ENCODE measurements at regions not wholly inside any gene's neighbourhood (a gene's known extent, or its start where the extent isn't known, plus 50 kb on each side); places are given as distances from the start of the nearest gene placed in this dataset.

DNA sequence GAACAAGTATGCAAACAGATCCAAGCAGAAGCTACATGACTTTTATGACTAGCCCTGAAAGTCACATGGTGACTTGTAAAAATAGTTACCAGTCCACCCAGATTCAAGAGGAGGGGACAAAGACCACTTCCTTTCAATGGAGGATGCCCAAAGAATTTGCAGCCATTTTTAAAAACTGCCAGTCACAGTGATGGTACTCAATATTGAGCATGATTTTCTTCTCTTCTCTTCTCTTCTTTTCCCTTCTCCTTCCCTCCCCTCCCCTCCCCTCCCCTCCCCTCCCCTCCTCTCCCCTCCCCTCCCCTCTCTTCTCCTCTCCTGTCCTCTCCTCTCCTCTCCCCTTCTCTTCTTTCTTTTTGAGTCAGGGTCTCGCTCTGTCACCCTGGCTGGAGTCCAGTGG is 286.9 kb downstream of the PARP8 start:
- no peak overlapping the region for H3K4me3 ChIP-seq
- no peaks in the 10 kb centered on the region for H3K9me3 ChIP-seq (ENCODE audit: low read depth)
- H3K9me2 ChIP-seq (replicated peaks; ENCODE audit: insufficient read depth) = no peaks in the 10 kb centered on the region
- H3K36me3 ChIP-seq (replicated peaks; ENCODE audit: insufficient read depth, low read depth) = no peaks in the 10 kb centered on the region
- WGBS (ENCODE audit: low lambda C conversion rate, missing lambda C conversion rate) = 100% methylated on average over 1 of the region's 1 CpG
- peaks cover 4% of the 10 kb centered on the region for H3K27me3 ChIP-seq
- no peak for TF ChIP-seq EZH2phosphoT487 (IDR thresholded peaks at IDR 0.05; ENCODE audit: low read depth, severe bottlenecking, unreplicated experiment)
- TF ChIP-seq, protein P1, sequence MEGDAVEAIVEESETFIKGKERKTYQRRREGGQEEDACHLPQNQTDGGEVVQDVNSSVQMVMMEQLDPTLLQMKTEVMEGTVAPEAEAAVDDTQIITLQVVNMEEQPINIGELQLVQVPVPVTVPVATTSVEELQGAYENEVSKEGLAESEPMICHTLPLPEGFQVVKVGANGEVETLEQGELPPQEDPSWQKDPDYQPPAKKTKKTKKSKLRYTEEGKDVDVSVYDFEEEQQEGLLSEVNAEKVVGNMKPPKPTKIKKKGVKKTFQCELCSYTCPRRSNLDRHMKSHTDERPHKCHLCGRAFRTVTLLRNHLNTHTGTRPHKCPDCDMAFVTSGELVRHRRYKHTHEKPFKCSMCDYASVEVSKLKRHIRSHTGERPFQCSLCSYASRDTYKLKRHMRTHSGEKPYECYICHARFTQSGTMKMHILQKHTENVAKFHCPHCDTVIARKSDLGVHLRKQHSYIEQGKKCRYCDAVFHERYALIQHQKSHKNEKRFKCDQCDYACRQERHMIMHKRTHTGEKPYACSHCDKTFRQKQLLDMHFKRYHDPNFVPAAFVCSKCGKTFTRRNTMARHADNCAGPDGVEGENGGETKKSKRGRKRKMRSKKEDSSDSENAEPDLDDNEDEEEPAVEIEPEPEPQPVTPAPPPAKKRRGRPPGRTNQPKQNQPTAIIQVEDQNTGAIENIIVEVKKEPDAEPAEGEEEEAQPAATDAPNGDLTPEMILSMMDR (IDR thresholded peaks at IDR 0.05; ENCODE audit: poor library complexity) = no peak
- no peak for TF ChIP-seq EZH2 (IDR thresholded peaks at IDR 0.05; ENCODE audit: borderline replicate concordance)
- no peak overlapping the region for H2AFZ ChIP-seq
- no peaks in the 10 kb centered on the region for H3K79me2 ChIP-seq
- DNase-seq (ENCODE audit: low spot score) = no peak
- no peaks in the 10 kb centered on the region for H4K20me1 ChIP-seq (ENCODE audit: insufficient read depth, poor library complexity, severe bottlenecking)
- H3K4me1 ChIP-seq (ENCODE audit: insufficient read depth) = no peaks in the 10 kb centered on the region
- no peak overlapping the region for H3K27ac ChIP-seq
- no peak overlapping the region for H3K4me2 ChIP-seq

DNA sequence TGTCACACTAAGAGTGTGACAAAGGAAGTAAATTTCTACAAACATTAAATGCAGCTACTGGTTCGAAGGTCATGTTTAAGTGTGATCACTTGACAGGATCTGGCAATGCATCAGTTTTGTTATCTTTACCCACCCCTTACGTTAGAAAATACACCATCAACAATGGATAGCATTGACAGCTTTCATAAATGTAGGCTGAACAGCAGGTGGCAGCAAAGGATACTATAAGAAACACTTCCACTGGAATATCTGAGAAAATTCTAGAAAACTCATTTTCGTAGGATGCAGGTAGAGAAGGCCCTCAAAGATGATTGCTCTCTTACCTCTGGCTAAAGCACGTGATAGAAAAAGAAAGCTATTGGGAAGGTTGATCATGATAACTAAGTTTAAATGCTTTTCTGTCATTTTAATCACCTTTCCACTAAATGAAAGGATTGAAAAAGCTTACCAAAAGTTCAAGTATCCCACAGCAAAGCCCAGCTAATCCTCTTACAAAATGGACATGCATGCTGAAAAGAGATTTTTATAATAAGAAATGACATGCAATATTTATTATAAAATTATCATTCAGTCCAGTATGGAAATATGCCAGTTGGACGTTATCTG is 292.5 kb downstream of the PARP8 start:
- Histone ChIP-seq H3K9me3 (ENCODE audit: low read depth) (no peaks in the 10 kb centered on the region), H3K79me2 (no peaks in the 10 kb centered on the region), H3K27ac (no peak overlapping the region), H2AFZ (no peak overlapping the region), H3K36me3 (replicated peaks; ENCODE audit: insufficient read depth, low read depth) (no peaks in the 10 kb centered on the region), H3K4me2 (no peak overlapping the region), H3K27me3 (peaks cover under 1% of the 10 kb centered on the region), H3K9me2 (replicated peaks; ENCODE audit: insufficient read depth) (no peaks in the 10 kb centered on the region), H3K4me3 (no peak overlapping the region), H3K4me1 (ENCODE audit: insufficient read depth) (peaks cover 2% of the 10 kb centered on the region), H4K20me1 (ENCODE audit: insufficient read depth, poor library complexity, severe bottlenecking) (no peaks in the 10 kb centered on the region)
- TF ChIP-seq, protein P1 (IDR thresholded peaks at IDR 0.05; ENCODE audit: poor library complexity) = peak; percentile 74
- TF ChIP-seq EZH2phosphoT487 (IDR thresholded peaks at IDR 0.05; ENCODE audit: low read depth, severe bottlenecking, unreplicated experiment) = no peak
- DNase-seq (ENCODE audit: low spot score) = peak; percentile 74
- 53% methylated on average over 5 of the region's 5 CpGs for WGBS (ENCODE audit: low lambda C conversion rate, missing lambda C conversion rate)

DNA sequence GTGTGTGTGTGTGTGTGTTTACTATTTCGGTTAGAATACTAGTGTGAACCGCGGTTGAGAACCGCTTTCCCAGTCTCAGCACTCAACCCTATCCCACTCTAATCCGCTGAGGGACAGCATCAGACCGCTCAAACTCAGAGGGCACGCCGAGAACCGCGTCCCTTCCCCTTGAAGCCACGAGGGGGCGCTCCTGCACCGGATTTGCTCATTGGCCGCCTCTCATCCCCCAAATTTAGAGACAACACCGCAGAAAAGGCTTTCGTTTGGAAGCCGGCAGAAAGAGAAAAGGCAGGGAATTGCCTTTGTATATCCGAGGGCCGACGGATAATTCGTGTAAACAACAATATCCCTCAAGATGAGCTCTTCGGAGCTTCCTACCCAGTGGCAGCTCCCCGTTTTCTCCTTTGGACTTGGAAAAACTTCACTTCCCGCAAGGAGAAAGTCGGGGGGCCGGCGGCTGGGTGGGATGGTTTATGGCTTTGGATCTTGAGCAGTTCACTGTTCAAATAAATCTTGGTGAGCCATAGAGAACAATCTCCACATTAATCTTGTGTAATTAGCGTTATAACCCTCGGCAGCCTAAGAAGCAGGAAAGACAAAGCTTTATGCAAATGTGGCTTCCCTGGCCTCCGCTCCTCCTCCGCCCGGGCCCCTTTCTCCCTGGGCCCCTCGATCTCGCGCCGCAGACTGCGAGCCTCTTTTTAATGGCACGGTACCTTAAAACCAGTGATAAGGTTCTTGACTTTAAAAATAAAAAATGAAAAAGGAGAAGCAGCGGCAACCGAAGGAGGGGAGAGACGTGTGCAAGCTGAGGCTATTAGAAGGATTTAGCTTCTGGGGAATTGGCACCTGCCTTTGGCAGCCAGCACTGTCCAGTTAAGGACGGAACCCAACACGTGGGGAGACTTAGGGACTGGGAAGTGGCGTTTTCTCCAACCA is 296.8 kb downstream of the PARP8 start:
- peaks cover 9% of the 10 kb centered on the region for H3K79me2 ChIP-seq
- no peaks in the 10 kb centered on the region for H3K9me3 ChIP-seq (ENCODE audit: low read depth)
- peak overlapping the region; percentile 64 for H2AFZ ChIP-seq
- H3K27ac ChIP-seq = peak overlapping the region; percentile 90
- H3K4me1 ChIP-seq (ENCODE audit: insufficient read depth) = peaks cover 3% of the 10 kb centered on the region
- H3K4me2 ChIP-seq = peak overlapping the region; percentile 92
- H4K20me1 ChIP-seq (ENCODE audit: insufficient read depth, poor library complexity, severe bottlenecking) = no peaks in the 10 kb centered on the region
- H3K27me3 ChIP-seq = peaks cover 43% of the 10 kb centered on the region
- H3K36me3 ChIP-seq (replicated peaks; ENCODE audit: insufficient read depth, low read depth) = no peaks in the 10 kb centered on the region
- no peak for TF ChIP-seq EZH2phosphoT487 (IDR thresholded peaks at IDR 0.05; ENCODE audit: low read depth, severe bottlenecking, unreplicated experiment)
- TF ChIP-seq, protein P1 (IDR thresholded peaks at IDR 0.05; ENCODE audit: poor library complexity) = peak; percentile 99
- DNase-seq (ENCODE audit: low spot score) = peak; percentile 86
- peak overlapping the region; percentile 64 for H3K4me3 ChIP-seq
- 1% methylated on average over 44 of the region's 44 CpGs for WGBS (ENCODE audit: low lambda C conversion rate, missing lambda C conversion rate)
- H3K9me2 ChIP-seq (replicated peaks; ENCODE audit: insufficient read depth) = no peaks in the 10 kb centered on the region

Data from hepatocyte (in vitro differentiated cells).